ENCODE measurements at regions not wholly inside any gene's neighbourhood (a gene's known extent, or its start where the extent isn't known, plus 50 kb on each side); places are given as distances from the start of the nearest gene placed in this dataset.

DNA sequence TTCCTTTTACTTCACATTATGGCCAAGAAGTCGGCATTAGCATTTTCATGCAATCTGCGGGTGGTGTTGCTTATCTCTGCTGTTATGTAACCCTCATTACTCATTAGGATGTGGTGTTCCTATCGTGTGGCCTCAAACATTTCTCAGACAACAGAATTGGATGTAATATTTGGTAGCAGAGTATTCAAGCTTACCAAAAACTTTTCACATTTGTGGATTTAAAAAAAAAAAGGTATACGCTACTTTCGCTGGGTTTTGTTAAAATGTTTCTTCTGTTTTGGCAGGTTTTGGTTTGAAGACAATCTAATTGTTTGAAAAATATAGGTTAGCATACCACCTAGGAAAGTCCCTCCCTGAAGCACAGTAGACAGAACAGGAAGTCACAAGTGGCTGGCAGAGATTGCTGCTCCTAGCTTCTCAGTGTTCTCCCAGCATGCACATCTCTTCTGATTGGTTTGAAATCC, 128.8 kb downstream of the GATA3 start:
- no peak for TF ChIP-seq POLR2A (IDR thresholded peaks at IDR 0.05; ENCODE audit: low read depth, low read length)
- TF ChIP-seq, protein P1, sequence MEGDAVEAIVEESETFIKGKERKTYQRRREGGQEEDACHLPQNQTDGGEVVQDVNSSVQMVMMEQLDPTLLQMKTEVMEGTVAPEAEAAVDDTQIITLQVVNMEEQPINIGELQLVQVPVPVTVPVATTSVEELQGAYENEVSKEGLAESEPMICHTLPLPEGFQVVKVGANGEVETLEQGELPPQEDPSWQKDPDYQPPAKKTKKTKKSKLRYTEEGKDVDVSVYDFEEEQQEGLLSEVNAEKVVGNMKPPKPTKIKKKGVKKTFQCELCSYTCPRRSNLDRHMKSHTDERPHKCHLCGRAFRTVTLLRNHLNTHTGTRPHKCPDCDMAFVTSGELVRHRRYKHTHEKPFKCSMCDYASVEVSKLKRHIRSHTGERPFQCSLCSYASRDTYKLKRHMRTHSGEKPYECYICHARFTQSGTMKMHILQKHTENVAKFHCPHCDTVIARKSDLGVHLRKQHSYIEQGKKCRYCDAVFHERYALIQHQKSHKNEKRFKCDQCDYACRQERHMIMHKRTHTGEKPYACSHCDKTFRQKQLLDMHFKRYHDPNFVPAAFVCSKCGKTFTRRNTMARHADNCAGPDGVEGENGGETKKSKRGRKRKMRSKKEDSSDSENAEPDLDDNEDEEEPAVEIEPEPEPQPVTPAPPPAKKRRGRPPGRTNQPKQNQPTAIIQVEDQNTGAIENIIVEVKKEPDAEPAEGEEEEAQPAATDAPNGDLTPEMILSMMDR (conservative IDR thresholded peaks at IDR 0.05; ENCODE audit: low read depth, low read length) = no peak
- no peak for TF ChIP-seq CEBPB (IDR thresholded peaks at IDR 0.05; ENCODE audit: low read depth, low read length)
- no peak for TF ChIP-seq MAFK (IDR thresholded peaks at IDR 0.05; ENCODE audit: low read depth, low read length)
- TF ChIP-seq RFX5 (IDR thresholded peaks at IDR 0.05; ENCODE audit: low read depth, low read length) = no peak
- TF ChIP-seq FOS (IDR thresholded peaks at IDR 0.05; ENCODE audit: low read depth, low read length) = no peak
- TF ChIP-seq SMC3 (IDR thresholded peaks at IDR 0.05; ENCODE audit: low read depth, low read length) = no peak
- TF ChIP-seq, protein P2, sequence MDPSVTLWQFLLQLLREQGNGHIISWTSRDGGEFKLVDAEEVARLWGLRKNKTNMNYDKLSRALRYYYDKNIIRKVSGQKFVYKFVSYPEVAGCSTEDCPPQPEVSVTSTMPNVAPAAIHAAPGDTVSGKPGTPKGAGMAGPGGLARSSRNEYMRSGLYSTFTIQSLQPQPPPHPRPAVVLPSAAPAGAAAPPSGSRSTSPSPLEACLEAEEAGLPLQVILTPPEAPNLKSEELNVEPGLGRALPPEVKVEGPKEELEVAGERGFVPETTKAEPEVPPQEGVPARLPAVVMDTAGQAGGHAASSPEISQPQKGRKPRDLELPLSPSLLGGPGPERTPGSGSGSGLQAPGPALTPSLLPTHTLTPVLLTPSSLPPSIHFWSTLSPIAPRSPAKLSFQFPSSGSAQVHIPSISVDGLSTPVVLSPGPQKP (IDR thresholded peaks at IDR 0.05; ENCODE audit: borderline replicate concordance, low read depth, low read length) = no peak
- no peak for TF ChIP-seq BHLHE40 (IDR thresholded peaks at IDR 0.05; ENCODE audit: low read depth, low read length)

All from IMR-90 (cell line).